Lower leg skin (tissue), 4 donors: ENCODE measurements at regions not wholly inside any gene's neighbourhood (a gene's known extent, or its start where the extent isn't known, plus 50 kb on each side); places are given as distances from the start of the nearest gene placed in this dataset.
"Not testable (repeated sequence)": the region's sequence is repeated elsewhere in the genome, so short reads cannot be mapped to it uniquely, and the experiment has no call there.

Source experiments
- DNase-seq, 2 donors: peaks; one replicate each; pipeline ENCODE4 v3.0.0-alpha.2; 2019; ENCODE audit warnings: low spot score in 2 of 2
- H3K4me3 ChIP-seq: fragments of 200-600 bp; sonication (generic); 2 replicates; pipeline ENCODE4 v1.5.1; 2017; ENCODE audit warnings: mild to moderate bottlenecking, low read depth; ENCODE audit not compliant: poor library complexity, severe bottlenecking
- POLR2A ChIP-seq, 2 donors: fragments of 450-650 bp; IDR thresholded peaks; one replicate each; pipeline ENCODE4 v1.6.1; 2016 to 2017; ENCODE audit warnings: antibody characterized with exemption in 2 of 2, mild to moderate bottlenecking in 1 of 2, moderate library complexity in 1 of 2
- WGBS, 2 donors: methylation state at CpG; one replicate each; pipeline ENCODE4 v1.1.5; 2018; 5-methylcytosine and 5-hydroxymethylcytosine counted together
- intact Hi-C: fragments of 100-400 bp; cut with DNase I; formaldehyde crosslinking; loops from one replicate; pipeline ENCODE4 v1.15.0; 2023; ENCODE audit warnings: low total_unique reads
- TF ChIP-seq, protein P1 (sequence below), 3 donors: fragments of 450-650 bp; IDR thresholded peaks; one replicate each; pipeline ENCODE4 v1.5.1; 2016; ENCODE audit warnings: antibody characterized with exemption in 3 of 3, mild to moderate bottlenecking in 3 of 3, moderate library complexity in 2 of 3

DNA sequence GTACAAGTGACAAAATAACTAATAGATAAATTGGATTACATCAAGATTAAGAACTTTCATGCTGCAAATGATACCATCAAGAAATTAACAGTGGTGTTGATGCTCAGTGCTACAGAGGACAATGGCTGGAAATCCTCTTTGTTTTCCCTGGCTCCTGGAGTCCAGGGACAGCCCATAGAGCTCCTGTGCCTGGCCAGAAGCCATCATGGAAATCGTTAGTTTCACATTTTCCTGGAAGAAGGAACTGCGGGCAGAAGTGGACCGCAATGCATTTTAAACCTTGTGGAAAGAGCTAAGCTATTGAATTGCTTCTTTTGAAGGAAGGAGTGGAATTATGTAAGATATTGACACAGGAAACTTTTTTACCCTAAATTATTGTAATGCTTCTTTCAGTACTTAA, 276.0 kb downstream of the GJA1 start:
- WGBS, 2 donors, result 57 to 68% methylated on average over 3 of the region's 3 CpGs
- no peak for DNase-seq
- intact Hi-C loops, result no loop called here
- no peak for TF ChIP-seq POLR2A (IDR thresholded peaks at IDR 0.05)
- TF ChIP-seq, protein P1, sequence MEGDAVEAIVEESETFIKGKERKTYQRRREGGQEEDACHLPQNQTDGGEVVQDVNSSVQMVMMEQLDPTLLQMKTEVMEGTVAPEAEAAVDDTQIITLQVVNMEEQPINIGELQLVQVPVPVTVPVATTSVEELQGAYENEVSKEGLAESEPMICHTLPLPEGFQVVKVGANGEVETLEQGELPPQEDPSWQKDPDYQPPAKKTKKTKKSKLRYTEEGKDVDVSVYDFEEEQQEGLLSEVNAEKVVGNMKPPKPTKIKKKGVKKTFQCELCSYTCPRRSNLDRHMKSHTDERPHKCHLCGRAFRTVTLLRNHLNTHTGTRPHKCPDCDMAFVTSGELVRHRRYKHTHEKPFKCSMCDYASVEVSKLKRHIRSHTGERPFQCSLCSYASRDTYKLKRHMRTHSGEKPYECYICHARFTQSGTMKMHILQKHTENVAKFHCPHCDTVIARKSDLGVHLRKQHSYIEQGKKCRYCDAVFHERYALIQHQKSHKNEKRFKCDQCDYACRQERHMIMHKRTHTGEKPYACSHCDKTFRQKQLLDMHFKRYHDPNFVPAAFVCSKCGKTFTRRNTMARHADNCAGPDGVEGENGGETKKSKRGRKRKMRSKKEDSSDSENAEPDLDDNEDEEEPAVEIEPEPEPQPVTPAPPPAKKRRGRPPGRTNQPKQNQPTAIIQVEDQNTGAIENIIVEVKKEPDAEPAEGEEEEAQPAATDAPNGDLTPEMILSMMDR (IDR thresholded peaks at IDR 0.05), result no peak
- no peak overlapping the region for H3K4me3 ChIP-seq

DNA sequence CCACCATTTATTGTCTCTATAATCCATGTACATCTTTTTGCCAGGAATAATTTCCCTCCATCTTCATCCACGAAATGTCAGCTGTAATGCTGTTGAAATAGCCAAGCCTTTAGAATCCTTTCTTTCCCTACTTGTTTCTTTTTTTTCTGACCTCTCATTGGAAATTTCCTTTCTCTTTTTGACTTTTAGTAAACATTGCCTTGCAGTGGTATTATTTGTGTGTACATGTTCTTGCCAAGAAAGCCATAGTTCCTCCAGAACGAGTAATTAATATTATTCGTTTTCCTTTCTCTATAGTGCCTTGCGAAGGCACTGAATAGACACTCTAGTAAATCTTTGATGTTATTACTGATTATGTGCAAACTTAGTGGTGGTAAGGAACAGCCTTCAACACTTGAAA, 282.2 kb downstream of the GJA1 start:
- H3K4me3 ChIP-seq, result no peak overlapping the region
- TF ChIP-seq POLR2A (IDR thresholded peaks at IDR 0.05), result no peak
- TF ChIP-seq, protein P1 (IDR thresholded peaks at IDR 0.05), result no peak
- no peak for DNase-seq
- intact Hi-C loops, result no loop called here
- WGBS, 2 donors, result 84 to 88% methylated on average over 4 of the region's 4 CpGs

DNA sequence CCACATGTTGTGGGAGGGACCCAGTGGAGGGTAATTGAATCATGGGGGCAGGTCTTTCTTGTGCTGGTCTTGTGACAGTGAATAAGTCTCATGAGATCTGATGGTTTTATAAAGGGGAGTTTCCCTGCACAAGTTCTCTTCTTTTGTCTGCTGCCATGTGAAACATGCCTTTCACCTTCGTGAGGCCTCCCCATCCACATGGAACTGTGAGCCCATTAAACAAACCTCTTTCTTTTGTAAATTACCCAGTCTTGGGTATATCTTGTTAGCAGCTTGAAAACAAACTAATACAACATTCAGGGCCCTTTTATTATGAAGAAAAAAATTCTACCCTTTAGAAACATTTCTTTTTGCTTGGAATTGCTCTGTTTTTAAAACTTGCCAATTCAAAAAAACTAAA, 285.4 kb downstream of the GJA1 start:
- DNase-seq, intact Hi-C loops, H3K4me3 ChIP-seq: not testable (repeated sequence)
- WGBS, 2 donors, result 92 to 95% methylated on average over 1 of the region's 1 CpG

DNA sequence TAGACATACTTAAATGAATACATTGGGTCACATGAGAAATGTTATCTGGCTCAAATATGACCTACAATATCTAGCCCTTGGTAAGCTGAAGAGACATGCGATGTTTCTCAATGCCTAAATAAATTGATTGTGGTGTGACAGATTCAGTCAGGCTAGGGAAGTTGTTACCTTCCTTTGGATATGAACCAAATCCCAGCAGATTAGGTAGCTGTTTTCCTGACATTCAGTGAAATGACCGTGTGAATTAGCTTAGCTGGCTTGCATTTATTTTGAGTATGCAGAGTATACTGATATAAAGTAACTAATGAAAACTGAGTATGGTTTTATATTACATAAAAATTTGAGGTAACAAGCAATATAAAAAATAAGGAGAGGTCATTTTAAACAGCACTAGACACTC, 288.2 kb downstream of the GJA1 start:
- 71 to 80% methylated on average over 2 of the region's 2 CpGs for WGBS, 2 donors

DNA sequence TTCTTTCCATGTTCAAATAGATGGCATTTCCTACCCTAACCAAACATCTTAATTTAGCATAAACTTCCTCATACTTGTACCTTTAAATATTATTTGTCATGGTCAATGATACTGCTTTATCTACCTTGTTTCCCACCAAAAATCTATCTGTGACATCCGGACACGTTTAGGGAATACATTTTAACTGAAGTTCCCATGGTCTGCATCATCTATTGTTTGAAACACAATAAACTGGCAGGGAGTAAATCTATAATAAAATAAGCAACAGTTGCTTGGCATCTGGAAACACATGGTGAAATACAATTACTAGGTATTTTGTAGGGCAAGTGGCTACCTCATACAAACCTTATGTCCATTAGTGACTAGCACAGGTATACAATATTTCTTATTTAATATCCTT, 289.1 kb downstream of the GJA1 start:
- intact Hi-C loops, result no loop called here

More for the DNA sequence above, 288.2 kb downstream of the GJA1 start:
- intact Hi-C loops, result no loop called here
- no peak for TF ChIP-seq POLR2A (IDR thresholded peaks at IDR 0.05)
- TF ChIP-seq, protein P1 (IDR thresholded peaks at IDR 0.05), result no peak
- no peak for DNase-seq
- H3K4me3 ChIP-seq, result no peak overlapping the region

DNA sequence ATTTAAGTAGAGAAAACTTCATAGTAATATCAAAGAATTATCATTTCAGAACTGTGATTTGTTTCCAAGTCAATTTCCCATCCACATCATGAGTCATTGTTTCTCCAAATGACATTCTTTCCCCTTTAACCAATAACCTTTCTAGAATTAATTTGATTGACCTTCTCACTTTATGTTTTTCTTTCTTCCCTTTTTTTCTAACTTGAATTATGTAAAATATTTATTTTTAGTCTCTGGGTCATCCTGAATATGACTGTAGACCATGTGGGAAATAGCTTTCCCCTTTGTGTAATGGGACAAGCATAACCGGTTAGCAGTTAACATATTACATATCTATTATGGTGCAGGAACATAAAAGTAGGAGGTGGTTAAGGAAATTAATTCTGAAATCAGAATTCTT, 291.1 kb downstream of the GJA1 start:
- DNase-seq, result no peak
- 66 to 67% methylated on average over 1 of the region's 1 CpG for WGBS, 2 donors
- intact Hi-C loops, result no loop called here

More for the DNA sequence above, 289.1 kb downstream of the GJA1 start:
- DNase-seq, result no peak
- TF ChIP-seq, protein P1 (IDR thresholded peaks at IDR 0.05), result no peak
- TF ChIP-seq POLR2A (IDR thresholded peaks at IDR 0.05), result no peak
- no peak overlapping the region for H3K4me3 ChIP-seq
- 83% methylated on average over 2 of the region's 2 CpGs for WGBS, 2 donors

More for the DNA sequence above, 291.1 kb downstream of the GJA1 start:
- H3K4me3 ChIP-seq, result no peak overlapping the region
- TF ChIP-seq, protein P1 (IDR thresholded peaks at IDR 0.05), result no peak
- no peak for TF ChIP-seq POLR2A (IDR thresholded peaks at IDR 0.05)
